Esophagus muscularis mucosa (tissue), 4 donors: ENCODE measurements at regions not wholly inside any gene's neighbourhood (a gene's known extent, or its start where the extent isn't known, plus 50 kb on each side); places are given as distances from the start of the nearest gene placed in this dataset.

ENCODE experiments used
- DNase-seq: peaks from one replicate; pipeline ENCODE4 v3.0.0-alpha.2; 2017; ENCODE audit errors: extremely low spot score
- H3K27ac ChIP-seq, 4 donors: fragments of 200-600 bp; sonication (generic); replicated peaks in 1 of 4; 1 replicate in 3 of 4; 2 replicates in 1 of 4; pipeline ENCODE4 v1.5.1; 2016 to 2019; ENCODE audit warnings: mild to moderate bottlenecking in 1 of 4
- H3K27me3 ChIP-seq, 4 donors: fragments of 200-600 bp; sonication (generic); one replicate each; pipeline versions ENCODE4 v1.5.1 to v1.6.0; 2016 to 2019
- H3K36me3 ChIP-seq, 4 donors: fragments of 200-600 bp; sonication (generic); one replicate each; pipeline ENCODE4 v1.5.1; 2016 to 2019
- H3K4me1 ChIP-seq, 4 donors: fragments of 200-600 bp; sonication (generic); one replicate each; pipeline ENCODE4 v1.5.1; 2016 to 2019
- H3K4me3 ChIP-seq, 4 donors: fragments of 200-600 bp; sonication (generic); 1 replicate in 2 of 4; 2 replicates in 2 of 4; pipeline ENCODE4 v1.5.1; 2016 to 2019; ENCODE audit warnings: mild to moderate bottlenecking in 4 of 4, moderate library complexity in 1 of 4
- H3K9me3 ChIP-seq, 4 donors: fragments of 200-600 bp; sonication (generic); 1 replicate in 3 of 4; 2 replicates in 1 of 4; pipeline ENCODE4 v1.5.1; 2016 to 2019
- CTCF ChIP-seq, 3 experiments: fragments of 200-600 bp in 2 of 3; fragments of 450-650 bp in 1 of 3; sonication (generic) in 2 of 3; IDR thresholded peaks; one replicate each; pipeline ENCODE4 v1.5.1; 2017 to 2019; ENCODE audit warnings: antibody characterized with exemption in 3 of 3, mild to moderate bottlenecking in 2 of 3, moderate library complexity in 1 of 3
- EP300 ChIP-seq: sonication (generic); formaldehyde crosslinking; IDR thresholded peaks from one replicate; pipeline ENCODE4 v1.6.1; 2017; ENCODE audit warnings: antibody characterized with exemption
- POLR2A ChIP-seq: fragments of 450-650 bp; IDR thresholded peaks from one replicate; pipeline ENCODE4 v1.6.1; 2017; ENCODE audit warnings: antibody characterized with exemption, moderate library complexity, mild to moderate bottlenecking, low read depth
- POLR2AphosphoS5 ChIP-seq, 2 donors: sonication (generic); formaldehyde crosslinking; IDR thresholded peaks; one replicate each; pipeline ENCODE4 v1.6.1; 2017; ENCODE audit warnings: antibody characterized with exemption in 2 of 2
- WGBS: methylation state at CpG from one replicate; pipeline ENCODE4 v1.1.5; 2018; 5-methylcytosine and 5-hydroxymethylcytosine counted together
- intact Hi-C: fragments of 100-400 bp; cut with DNase I; formaldehyde crosslinking; loops from one replicate; pipeline ENCODE4 v1.15.1; 2023

GRCh38 chr11:113549061-113549460 lies 73.9 kb upstream of the DRD2 start:
- WGBS: 89% methylated on average over 3 of the region's 3 CpGs

GRCh38 chr11:113547739-113548138 lies 72.5 kb upstream of the DRD2 start:
- Histone ChIP-seq H3K27ac (no peak overlapping the region), H3K27me3 (peaks cover 0 to 8% (median 0%) of the 10 kb centered on the region in 4 donors), H3K36me3 (no peaks in the 10 kb centered on the region), H3K4me3 (no peak overlapping the region), H3K4me1 (peaks cover 0 to under 1% (median 0%) of the 10 kb centered on the region in 4 donors), H3K9me3 (no peaks in the 10 kb centered on the region)
- intact Hi-C loops: no loop called here
- no peak for TF ChIP-seq POLR2AphosphoS5 (IDR thresholded peaks at IDR 0.05)
- no peak for TF ChIP-seq EP300
- 64% methylated on average over 4 of the region's 4 CpGs for WGBS
- no peak for DNase-seq

More at GRCh38 chr11:113549061-113549460, 73.9 kb upstream of the DRD2 start:
- Histone ChIP-seq H3K27ac (no peak overlapping the region), H3K36me3 (no peaks in the 10 kb centered on the region), H3K4me1 (peaks cover 0 to 13% (median 12%) of the 10 kb centered on the region in 4 donors), H3K9me3 (no peaks in the 10 kb centered on the region), H3K4me3 (no peak overlapping the region), H3K27me3 (peaks cover 0 to 8% (median 0%) of the 10 kb centered on the region in 4 donors)
- intact Hi-C loops: no loop called here
- DNase-seq: no peak
- TF ChIP-seq POLR2AphosphoS5 (IDR thresholded peaks at IDR 0.05): no peak
- no peak for TF ChIP-seq EP300
- no peak for TF ChIP-seq POLR2A
- no peak for TF ChIP-seq CTCF (IDR thresholded peaks at IDR 0.05)

- Histone ChIP-seq H3K4me3 (no peak overlapping the region), H3K36me3 (no peaks in the 10 kb centered on the region), H3K27ac (no peak overlapping the region), H3K9me3 (no peaks in the 10 kb centered on the region), H3K4me1 (no peaks in the 10 kb centered on the region), H3K27me3 (peaks cover 0 to 8% (median 0%) of the 10 kb centered on the region in 4 donors)
- WGBS: 40% methylated on average over 5 of the region's 5 CpGs
- TF ChIP-seq EP300 (no peak), CTCF (IDR thresholded peaks at IDR 0.05) (no peak), POLR2A (no peak), POLR2AphosphoS5 (IDR thresholded peaks at IDR 0.05) (no peak)
- intact Hi-C loops: no loop called here
- DNase-seq: no peak
These were observed 71.7 kb upstream of the DRD2 start for GRCh38 chr11:113546757-113547507.

GRCh38 chr11:113542420-113542819 lies 67.2 kb upstream of the DRD2 start:
- no peaks in the 10 kb centered on the region for H3K36me3 ChIP-seq
- no peaks in the 10 kb centered on the region for H3K9me3 ChIP-seq
- peaks cover 0 to 2% (median 0%) of the 10 kb centered on the region in 4 donors for H3K27me3 ChIP-seq
- intact Hi-C loops: no loop called here
- 100% methylated on average over 2 of the region's 2 CpGs for WGBS
- TF ChIP-seq POLR2A (no peak), POLR2AphosphoS5 (IDR thresholded peaks at IDR 0.05) (no peak), CTCF (IDR thresholded peaks at IDR 0.05) (no peak), EP300 (no peak)
- H3K4me1 ChIP-seq: no peaks in the 10 kb centered on the region
- no peak for DNase-seq
- no peak overlapping the region for H3K27ac ChIP-seq
- no peak overlapping the region for H3K4me3 ChIP-seq

- DNase-seq: no peak
- H3K4me1 ChIP-seq: no peaks in the 10 kb centered on the region
- intact Hi-C loops: no loop called here
- H3K27me3 ChIP-seq: no peaks in the 10 kb centered on the region
- no peaks in the 10 kb centered on the region for H3K9me3 ChIP-seq
- H3K27ac ChIP-seq: no peak overlapping the region
- TF ChIP-seq CTCF (IDR thresholded peaks at IDR 0.05) (no peak), EP300 (no peak), POLR2A (no peak), POLR2AphosphoS5 (IDR thresholded peaks at IDR 0.05) (no peak)
- 78% methylated on average over 8 of the region's 8 CpGs for WGBS
- H3K4me3 ChIP-seq: no peak overlapping the region
- no peaks in the 10 kb centered on the region for H3K36me3 ChIP-seq
These were observed 65.5 kb upstream of the DRD2 start for GRCh38 chr11:113540416-113541330.
